Transverse colon (tissue), 4 donors: ENCODE measurements at regions not wholly inside any gene's neighbourhood (a gene's known extent, or its start where the extent isn't known, plus 50 kb on each side); places are given as distances from the start of the nearest gene placed in this dataset.

ENCODE experiments used
- DNase-seq: peaks from one replicate; pipeline ENCODE4 v3.0.0-alpha.2; 2019
- H3K27ac ChIP-seq, 4 donors: fragments of 200-600 bp; sonication (generic); 2 replicates each; pipeline ENCODE4 v1.5.1; 2016 to 2018; ENCODE audit warnings: inconsistent platforms in 4 of 4
- H3K27me3 ChIP-seq: fragments of 200-600 bp; sonication (generic); 2 replicates; pipeline ENCODE4 v1.5.1; 2017; ENCODE audit warnings: inconsistent platforms
- H3K36me3 ChIP-seq, 4 donors: fragments of 200-600 bp; sonication (generic); 2 replicates each; pipeline ENCODE4 v1.5.1; 2017 to 2019; ENCODE audit warnings: inconsistent platforms in 4 of 4
- H3K4me1 ChIP-seq, 4 donors: fragments of 200-600 bp; sonication (generic); 2 replicates each; pipeline ENCODE4 v1.5.1; 2017 to 2020; ENCODE audit warnings: inconsistent platforms in 4 of 4
- H3K4me3 ChIP-seq, 4 donors: fragments of 200-600 bp; sonication (generic); 1 replicate in 1 of 4; 2 replicates in 3 of 4; pipeline versions ENCODE4 v1.5.1 to v1.6.1; 2017 to 2019; ENCODE audit warnings: inconsistent platforms in 4 of 4
- H3K9me3 ChIP-seq, 2 donors: fragments of 200-600 bp; sonication (generic); 2 replicates each; pipeline ENCODE4 v1.5.1; 2017 to 2019; ENCODE audit warnings: inconsistent platforms in 2 of 2
- CTCF ChIP-seq, 5 experiments: fragments of 200-600 bp in 3 of 5; fragments of 450-650 bp in 2 of 5; sonication (generic) in 3 of 5; IDR thresholded peaks; 1 replicate in 2 of 5; 2 replicates in 3 of 5; pipeline ENCODE4 v1.5.1; 2016 to 2017; ENCODE audit warnings: antibody characterized with exemption in 5 of 5, inconsistent platforms in 3 of 5, mild to moderate bottlenecking in 2 of 5, moderate library complexity in 1 of 5
- EP300 ChIP-seq: sonication (generic); formaldehyde crosslinking; IDR thresholded peaks from one replicate; pipeline ENCODE4 v1.6.1; 2017; ENCODE audit warnings: antibody characterized with exemption, low read depth
- POLR2A ChIP-seq: fragments of 450-650 bp; IDR thresholded peaks from one replicate; pipeline ENCODE4 v1.6.1; 2016; ENCODE audit warnings: antibody characterized with exemption, mild to moderate bottlenecking, moderate library complexity
- POLR2AphosphoS5 ChIP-seq, 3 donors: sonication (generic); formaldehyde crosslinking; IDR thresholded peaks; one replicate each; pipeline ENCODE4 v1.6.1; 2016; ENCODE audit warnings: antibody characterized with exemption in 3 of 3
- WGBS, 2 donors: methylation state at CpG; one replicate each; pipeline ENCODE4 v1.1.5; 2018; ENCODE audit warnings: low coverage in 1 of 2; 5-methylcytosine and 5-hydroxymethylcytosine counted together
- in situ Hi-C, 4 donors: fragments of 200-750 bp; cut with MboI; loops; one replicate each; pipeline versions ENCODE4 v1.15.0 to v1.15.1; 2017; ENCODE audit warnings: low sequenced_read_pairs in 3 of 4, low pct_ligation_motif_present in 1 of 4, low pct_unique_long_range_greater_than_20kb in 1 of 4
- intact Hi-C: fragments of 100-400 bp; cut with DNase I; formaldehyde crosslinking; loops from one replicate; pipeline ENCODE4 v1.15.1; 2023; ENCODE audit warnings: low total_unique reads

- no peaks in the 10 kb centered on the region for H3K4me1 ChIP-seq
- no peaks in the 10 kb centered on the region for H3K36me3 ChIP-seq
- H3K9me3 ChIP-seq, result no peaks in the 10 kb centered on the region
- no peak overlapping the region for H3K27ac ChIP-seq
- no peaks in the 10 kb centered on the region for H3K27me3 ChIP-seq
- H3K4me3 ChIP-seq, result no peak overlapping the region
- TF ChIP-seq CTCF (IDR thresholded peaks at IDR 0.05) (no peak), EP300 (no peak), POLR2AphosphoS5 (IDR thresholded peaks at IDR 0.05) (no peak), POLR2A (no peak)
- in situ Hi-C loops, result no loop called here
- intact Hi-C loops, result no loop called here
- WGBS, 2 donors, result 84 to 87% methylated on average over 9 to 12 of the region's 12 CpGs
- no peak for DNase-seq
Measured at GRCh38 chr2:142649581-142649980, 227.9 kb upstream of the KYNU start.

GRCh38 chr2:142642650-142643049 is 234.8 kb upstream of the KYNU start:
- TF ChIP-seq POLR2AphosphoS5 (IDR thresholded peaks at IDR 0.05) (no peak), POLR2A (no peak), EP300 (no peak), CTCF (IDR thresholded peaks at IDR 0.05) (no peak)
- Histone ChIP-seq H3K27ac (no peak overlapping the region), H3K27me3 (no peaks in the 10 kb centered on the region), H3K4me1 (no peaks in the 10 kb centered on the region), H3K9me3 (peaks cover 4% of the 10 kb centered on the region in 2 donors), H3K4me3 (no peak overlapping the region), H3K36me3 (no peaks in the 10 kb centered on the region)
- intact Hi-C loops, result no loop called here
- 76 to 79% methylated on average over 2 of the region's 2 CpGs for WGBS, 2 donors
- in situ Hi-C loops, result no loop called here
- DNase-seq, result no peak

GRCh38 chr2:142629193-142629592 is 248.3 kb upstream of the KYNU start:
- H3K27me3 ChIP-seq, result no peaks in the 10 kb centered on the region
- intact Hi-C loops (no loop called here), in situ Hi-C loops (no loop called here)
- no peak for DNase-seq
- H3K4me3 ChIP-seq, result no peak overlapping the region
- no peaks in the 10 kb centered on the region for H3K4me1 ChIP-seq
- no peaks in the 10 kb centered on the region for H3K36me3 ChIP-seq
- H3K27ac ChIP-seq, result no peak overlapping the region
- no peaks in the 10 kb centered on the region for H3K9me3 ChIP-seq
- 43 to 71% methylated on average over 1 of the region's 1 CpG for WGBS, 2 donors
- no peak for TF ChIP-seq POLR2A
- no peak for TF ChIP-seq POLR2AphosphoS5 (IDR thresholded peaks at IDR 0.05)
- no peak for TF ChIP-seq EP300
- no peak for TF ChIP-seq CTCF (IDR thresholded peaks at IDR 0.05)

DNA sequence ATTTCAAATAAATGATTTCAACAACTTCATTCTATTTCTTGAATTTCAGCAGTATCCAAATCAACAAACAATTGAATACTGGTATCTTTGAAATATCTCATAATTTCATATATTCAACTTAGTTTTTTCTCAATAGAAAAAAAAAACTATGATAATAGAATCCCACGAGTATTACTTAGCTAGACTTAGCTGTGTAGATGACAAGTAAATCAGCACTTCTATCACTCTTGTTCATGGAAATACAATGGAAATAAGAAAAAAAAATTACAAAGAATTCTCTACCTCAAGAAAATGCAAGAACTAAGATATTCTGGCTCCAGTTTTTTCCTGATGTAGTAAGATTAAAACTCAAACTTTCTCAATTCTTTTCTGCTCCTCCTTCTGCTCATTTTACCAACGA is 256.2 kb upstream of the KYNU start:
- in situ Hi-C loops (no loop called here), intact Hi-C loops (no loop called here)
- no peak overlapping the region for H3K27ac ChIP-seq
- no peaks in the 10 kb centered on the region for H3K9me3 ChIP-seq
- WGBS, 2 donors, result 57 to 75% methylated on average over 2 of the region's 2 CpGs
- no peaks in the 10 kb centered on the region for H3K36me3 ChIP-seq
- no peak for DNase-seq
- no peaks in the 10 kb centered on the region for H3K4me1 ChIP-seq
- H3K4me3 ChIP-seq, result no peak overlapping the region
- TF ChIP-seq CTCF (IDR thresholded peaks at IDR 0.05), result no peak
- no peak for TF ChIP-seq EP300
- no peak for TF ChIP-seq POLR2A
- TF ChIP-seq POLR2AphosphoS5 (IDR thresholded peaks at IDR 0.05), result no peak
- H3K27me3 ChIP-seq, result no peaks in the 10 kb centered on the region
